ENCODE measurements at regions not wholly inside any gene's neighbourhood (a gene's known extent, or its start where the extent isn't known, plus 50 kb on each side); places are given as distances from the start of the nearest gene placed in this dataset.

DNA sequence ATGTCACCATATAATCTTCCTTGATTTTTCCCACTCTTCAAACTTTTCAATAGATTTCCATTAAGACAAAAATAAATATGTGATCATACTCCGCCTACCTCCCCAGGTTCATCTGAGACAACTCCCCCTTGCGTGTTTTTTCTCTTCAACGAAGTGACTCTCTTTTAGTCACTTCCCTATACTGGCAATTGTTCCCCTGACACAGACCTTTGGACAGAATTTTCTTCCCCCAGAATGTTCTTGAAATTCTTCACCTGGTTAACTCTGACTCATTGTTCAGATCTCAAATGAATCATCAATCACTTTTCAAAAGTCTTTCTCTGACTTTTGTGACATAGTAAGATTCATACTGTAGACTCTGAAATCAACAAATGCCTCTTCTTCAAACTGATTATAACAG is 727.3 kb upstream of the LMO3 start:
- DNase-seq (ENCODE audit: low read depth, low spot score), result no peak
- TF ChIP-seq, protein P1, sequence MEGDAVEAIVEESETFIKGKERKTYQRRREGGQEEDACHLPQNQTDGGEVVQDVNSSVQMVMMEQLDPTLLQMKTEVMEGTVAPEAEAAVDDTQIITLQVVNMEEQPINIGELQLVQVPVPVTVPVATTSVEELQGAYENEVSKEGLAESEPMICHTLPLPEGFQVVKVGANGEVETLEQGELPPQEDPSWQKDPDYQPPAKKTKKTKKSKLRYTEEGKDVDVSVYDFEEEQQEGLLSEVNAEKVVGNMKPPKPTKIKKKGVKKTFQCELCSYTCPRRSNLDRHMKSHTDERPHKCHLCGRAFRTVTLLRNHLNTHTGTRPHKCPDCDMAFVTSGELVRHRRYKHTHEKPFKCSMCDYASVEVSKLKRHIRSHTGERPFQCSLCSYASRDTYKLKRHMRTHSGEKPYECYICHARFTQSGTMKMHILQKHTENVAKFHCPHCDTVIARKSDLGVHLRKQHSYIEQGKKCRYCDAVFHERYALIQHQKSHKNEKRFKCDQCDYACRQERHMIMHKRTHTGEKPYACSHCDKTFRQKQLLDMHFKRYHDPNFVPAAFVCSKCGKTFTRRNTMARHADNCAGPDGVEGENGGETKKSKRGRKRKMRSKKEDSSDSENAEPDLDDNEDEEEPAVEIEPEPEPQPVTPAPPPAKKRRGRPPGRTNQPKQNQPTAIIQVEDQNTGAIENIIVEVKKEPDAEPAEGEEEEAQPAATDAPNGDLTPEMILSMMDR (conservative IDR thresholded peaks at IDR 0.05), result no peak
- H3K4me1 Mint-ChIP-seq, result no peaks in the 10 kb centered on the region
- peaks cover 7% of the 10 kb centered on the region for H3K9me3 Mint-ChIP-seq
- no peak overlapping the region for H3K4me3 Mint-ChIP-seq
- no peaks in the 10 kb centered on the region for H3K36me3 Mint-ChIP-seq (ENCODE audit: low read depth)
- no peak overlapping the region for H3K27ac Mint-ChIP-seq (ENCODE audit: unreplicated experiment)
- no peaks in the 10 kb centered on the region for H3K27me3 Mint-ChIP-seq (ENCODE audit: low read depth)

DNA sequence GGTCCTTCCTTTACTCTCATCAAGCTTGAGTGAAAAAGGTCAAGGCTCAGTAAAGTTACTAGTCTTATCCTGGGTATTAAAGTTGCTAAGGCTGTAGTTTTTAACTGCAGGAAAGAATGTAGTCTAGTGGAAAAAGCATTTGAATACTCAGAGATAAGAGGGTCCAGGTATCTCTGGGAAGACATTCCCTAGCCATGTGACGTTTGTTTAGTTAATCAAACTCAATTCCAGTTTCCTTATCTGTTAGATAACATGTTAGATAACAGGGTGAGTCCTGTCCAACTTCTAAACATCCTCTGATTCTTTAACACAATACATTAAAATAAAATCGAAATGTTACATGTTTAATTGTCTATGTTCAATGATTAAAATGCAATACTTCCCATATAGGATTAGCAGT is 720.7 kb upstream of the LMO3 start:
- no peaks in the 10 kb centered on the region for H3K9me3 Mint-ChIP-seq
- H3K27ac Mint-ChIP-seq (ENCODE audit: unreplicated experiment), result no peak overlapping the region
- H3K27me3 Mint-ChIP-seq (ENCODE audit: low read depth), result no peaks in the 10 kb centered on the region
- H3K4me1 Mint-ChIP-seq, result no peaks in the 10 kb centered on the region
- TF ChIP-seq, protein P1 (conservative IDR thresholded peaks at IDR 0.05), result no peak
- H3K36me3 Mint-ChIP-seq (ENCODE audit: low read depth), result no peaks in the 10 kb centered on the region
- H3K4me3 Mint-ChIP-seq, result no peak overlapping the region
- no peak for DNase-seq (ENCODE audit: low read depth, low spot score)

DNA sequence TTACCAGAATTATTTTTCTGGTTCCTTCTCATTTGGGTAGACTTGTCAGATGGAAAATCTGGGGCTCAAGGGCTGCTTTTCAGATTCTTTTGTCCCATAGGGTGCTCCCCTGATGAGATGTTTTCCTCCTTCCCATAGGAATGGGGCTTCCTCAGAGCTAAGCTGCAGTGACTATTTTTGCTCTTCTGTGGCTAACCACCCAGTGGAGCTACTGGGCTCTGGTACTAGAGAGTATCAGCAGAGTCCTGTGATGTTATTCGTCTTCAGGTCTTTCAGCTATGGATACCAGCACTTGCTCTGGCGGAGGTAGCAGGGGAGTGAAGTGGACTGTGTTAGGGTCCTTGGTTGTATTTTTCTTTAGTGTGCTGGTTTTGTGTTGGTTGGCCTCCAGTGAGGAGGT is 716.1 kb upstream of the LMO3 start:
- H3K27me3 Mint-ChIP-seq (ENCODE audit: low read depth), result no peaks in the 10 kb centered on the region
- TF ChIP-seq, protein P1 (conservative IDR thresholded peaks at IDR 0.05), result no peak
- no peak overlapping the region for H3K4me3 Mint-ChIP-seq
- no peak overlapping the region for H3K27ac Mint-ChIP-seq (ENCODE audit: unreplicated experiment)
- no peak for DNase-seq (ENCODE audit: low read depth, low spot score)
- no peaks in the 10 kb centered on the region for H3K4me1 Mint-ChIP-seq
- H3K36me3 Mint-ChIP-seq (ENCODE audit: low read depth), result no peaks in the 10 kb centered on the region
- peaks cover 9% of the 10 kb centered on the region for H3K9me3 Mint-ChIP-seq

DNA sequence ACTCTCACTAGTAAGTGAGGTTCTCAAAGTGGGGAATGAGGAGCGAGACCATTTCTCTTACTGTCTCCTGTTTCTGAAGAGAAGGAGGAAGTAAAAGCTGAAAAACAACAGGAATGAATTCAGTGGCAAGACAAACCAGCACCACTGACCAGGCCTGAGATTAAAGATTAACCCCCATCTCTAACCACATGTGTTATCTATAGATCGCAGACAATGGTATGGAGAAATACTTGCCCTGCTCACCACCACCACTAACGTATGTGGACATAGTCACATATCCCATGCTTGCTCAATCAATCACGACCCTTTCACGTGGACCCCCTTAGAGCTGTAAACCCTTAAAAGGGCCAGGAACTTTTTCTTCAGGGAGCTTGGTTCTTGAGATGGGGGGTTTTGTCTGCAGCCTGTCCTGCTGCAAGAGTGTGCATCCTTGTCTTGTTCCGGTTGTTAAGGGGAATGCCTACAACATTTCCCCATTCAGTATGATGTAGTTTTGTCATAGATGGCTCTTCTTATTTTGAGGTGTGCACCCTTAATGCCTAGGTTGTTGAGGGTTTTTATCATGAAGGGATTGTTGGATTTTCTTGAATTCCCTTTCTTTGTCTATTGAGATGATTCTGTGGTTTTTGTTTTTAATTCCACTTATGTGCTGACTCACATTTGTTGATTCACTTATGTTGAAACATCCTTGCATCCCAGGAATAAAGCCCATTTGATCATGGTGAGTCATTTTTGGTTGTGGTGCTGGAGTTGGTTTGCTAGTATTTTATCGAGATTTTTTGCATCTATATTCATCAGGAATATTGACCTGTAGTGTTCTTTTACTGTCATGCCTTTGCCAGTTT is 698.8 kb upstream of the LMO3 start:
- no peak overlapping the region for H3K27ac Mint-ChIP-seq (ENCODE audit: unreplicated experiment)
- no peak overlapping the region for H3K4me3 Mint-ChIP-seq
- H3K27me3 Mint-ChIP-seq (ENCODE audit: low read depth), result no peaks in the 10 kb centered on the region

DNA sequence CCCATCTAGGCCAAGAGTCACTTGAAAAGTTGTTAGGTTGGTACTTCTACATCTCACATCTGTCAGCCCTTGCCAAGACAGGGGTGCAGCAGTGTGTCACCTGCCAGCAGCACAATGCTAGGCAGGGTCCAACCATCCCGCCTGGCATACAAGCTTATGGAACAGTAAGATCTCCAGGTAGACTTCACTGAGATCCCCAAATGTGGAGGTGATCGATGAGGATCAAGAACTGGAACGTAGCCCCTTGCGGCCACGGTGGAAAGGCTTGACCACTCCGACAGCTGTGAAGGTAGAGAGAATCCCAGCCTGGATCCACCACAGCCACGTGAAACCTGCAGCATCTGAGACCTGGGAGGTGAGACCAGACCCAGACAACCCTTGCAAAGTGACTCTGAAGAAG is 696.0 kb upstream of the LMO3 start:
- no peak overlapping the region for H3K27ac Mint-ChIP-seq (ENCODE audit: unreplicated experiment)
- TF ChIP-seq, protein P1 (conservative IDR thresholded peaks at IDR 0.05), result no peak

More for the DNA sequence above, 698.8 kb upstream of the LMO3 start:
- Mint-ChIP-seq H3K36me3 (ENCODE audit: low read depth) (peaks cover 14% of the 10 kb centered on the region), H3K9me3 (peaks cover 27% of the 10 kb centered on the region), H3K4me1 (no peaks in the 10 kb centered on the region)
- TF ChIP-seq, protein P1 (conservative IDR thresholded peaks at IDR 0.05), result no peak
- no peak for DNase-seq (ENCODE audit: low read depth, low spot score)

More for the DNA sequence above, 696.0 kb upstream of the LMO3 start:
- no peak for DNase-seq (ENCODE audit: low read depth, low spot score)
- H3K4me3 Mint-ChIP-seq, result no peak overlapping the region
- H3K27me3 Mint-ChIP-seq (ENCODE audit: low read depth), result no peaks in the 10 kb centered on the region
- H3K9me3 Mint-ChIP-seq, result peaks cover 26% of the 10 kb centered on the region
- peaks cover 14% of the 10 kb centered on the region for H3K36me3 Mint-ChIP-seq (ENCODE audit: low read depth)
- no peaks in the 10 kb centered on the region for H3K4me1 Mint-ChIP-seq
